GM18873 (cell line): ENCODE measurements at regions not wholly inside any gene's neighbourhood (a gene's known extent, or its start where the extent isn't known, plus 50 kb on each side); places are given as distances from the start of the nearest gene placed in this dataset.
"Not testable (repeated sequence)": the region's sequence is repeated elsewhere in the genome, so short reads cannot be mapped to it uniquely, and the experiment has no call there.

Source experiments
- ATAC-seq: cut with Tn5 transposase; IDR thresholded peaks from one replicate; pipeline ENCODE4 v1.9.1; 2021; ENCODE audit warnings: mild to moderate bottlenecking, moderate library complexity, moderate number of reproducible peaks; ENCODE audit not compliant: unreplicated experiment, low FRiP score

DNA sequence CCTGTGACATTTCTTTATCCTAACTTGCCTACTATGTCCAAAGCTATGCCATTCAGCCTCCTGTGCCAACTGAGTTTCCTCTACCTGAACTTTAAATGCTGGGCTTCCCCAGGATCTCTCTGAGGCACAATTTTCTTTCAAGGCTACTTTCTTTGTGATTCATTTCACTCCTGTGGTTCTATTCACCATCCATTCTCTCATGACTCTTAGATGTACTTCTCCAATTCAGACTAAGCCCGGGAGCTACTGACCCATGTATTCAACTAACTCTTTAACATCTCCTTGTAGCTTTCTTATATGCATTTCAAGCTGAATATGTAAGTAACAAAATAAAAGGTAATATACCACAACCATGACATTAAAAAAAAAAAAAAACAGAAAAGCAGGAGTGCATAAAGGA, 738.9 kb upstream of the USP15 start:
- ATAC-seq, result no peak

DNA sequence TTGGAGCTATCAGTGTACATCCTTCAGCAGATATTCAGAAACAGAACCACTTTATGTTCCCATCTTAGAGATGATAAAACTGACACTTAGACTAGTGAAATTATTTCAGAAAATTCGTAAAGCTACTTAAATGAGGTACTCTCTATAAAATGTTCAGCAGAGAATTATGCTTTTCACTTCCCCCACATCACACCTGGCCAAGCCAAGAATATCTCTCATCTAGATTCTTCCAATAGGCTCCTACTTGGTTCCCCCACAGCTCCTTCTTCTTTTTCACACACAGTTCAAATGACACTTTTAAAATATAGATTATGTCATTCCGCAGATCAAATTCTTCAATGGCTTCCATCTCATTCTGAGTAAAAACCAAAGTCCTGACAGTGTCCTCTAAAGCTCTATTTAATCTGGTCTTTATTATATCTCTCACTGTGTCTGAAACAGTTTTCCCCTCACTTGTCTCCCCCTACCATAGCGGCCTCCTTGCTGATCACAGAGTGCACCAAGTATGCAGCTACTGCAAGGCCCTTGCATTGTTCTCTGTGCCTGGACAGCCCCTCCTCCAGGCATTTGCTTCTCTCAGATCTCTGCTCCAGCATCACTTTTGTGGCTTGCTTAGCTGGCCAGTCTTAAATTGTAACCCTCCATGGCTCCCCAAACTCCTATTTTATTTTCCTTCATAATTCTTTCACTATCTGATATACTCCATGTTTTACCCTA, 736.8 kb upstream of the USP15 start:
- ATAC-seq, result no peak

DNA sequence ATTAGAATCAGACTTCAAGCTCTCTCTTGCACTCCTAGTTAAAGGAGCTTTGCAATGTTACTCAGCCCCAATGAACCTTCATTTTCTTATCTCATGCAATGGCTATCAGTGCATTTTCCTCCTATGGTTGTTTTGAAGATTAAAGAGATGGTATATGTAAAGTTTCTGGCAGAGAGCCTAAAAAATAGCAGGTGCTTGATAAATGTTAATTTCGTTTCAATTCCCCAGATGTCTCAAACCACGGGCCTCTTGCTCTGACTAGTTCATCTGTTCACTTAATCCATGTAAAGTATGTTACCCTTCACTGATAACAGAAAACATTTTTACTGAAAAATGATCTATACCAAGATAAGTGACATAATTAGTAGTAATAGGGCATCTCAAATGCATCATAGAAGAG, 735.4 kb upstream of the USP15 start:
- ATAC-seq, result no peak

DNA sequence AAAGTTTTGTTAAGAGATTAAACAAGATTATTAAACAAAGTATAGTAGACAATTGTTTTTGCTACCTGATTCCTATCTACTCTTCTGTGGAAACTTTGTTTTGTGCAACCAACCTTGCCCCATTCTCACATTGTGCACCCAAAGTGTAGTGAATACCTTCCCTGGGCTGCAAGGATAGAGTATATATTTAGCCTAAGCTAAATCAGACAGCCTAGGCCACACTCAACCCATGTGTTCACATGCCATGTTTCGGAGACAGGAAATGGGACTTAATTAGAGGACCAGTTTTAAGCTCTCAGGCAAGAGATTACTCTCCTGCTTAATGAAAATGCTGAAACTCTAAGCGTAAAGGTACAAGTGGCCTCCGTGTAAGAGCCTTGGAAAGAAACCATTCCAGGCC, 734.9 kb upstream of the USP15 start:
- ATAC-seq, result no peak

DNA sequence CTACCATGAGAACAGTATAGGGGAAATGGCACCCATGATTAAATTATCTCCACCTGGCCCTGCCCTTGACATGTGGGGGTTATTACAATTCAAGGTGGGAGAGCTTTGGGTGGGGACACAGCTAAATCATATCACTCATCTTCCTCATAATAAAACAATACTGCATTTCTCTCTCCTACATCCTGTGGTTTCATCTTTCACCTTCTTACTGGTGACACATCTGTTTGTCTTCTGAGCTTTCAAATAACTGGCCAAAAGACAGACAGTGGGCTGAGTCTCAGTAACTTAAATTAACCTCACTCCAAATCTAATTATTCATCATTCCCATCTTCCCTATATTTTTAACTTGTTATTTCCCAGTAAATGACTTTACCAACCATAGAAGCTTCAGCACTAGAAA, 729.7 kb upstream of the USP15 start:
- ATAC-seq, result no peak

DNA sequence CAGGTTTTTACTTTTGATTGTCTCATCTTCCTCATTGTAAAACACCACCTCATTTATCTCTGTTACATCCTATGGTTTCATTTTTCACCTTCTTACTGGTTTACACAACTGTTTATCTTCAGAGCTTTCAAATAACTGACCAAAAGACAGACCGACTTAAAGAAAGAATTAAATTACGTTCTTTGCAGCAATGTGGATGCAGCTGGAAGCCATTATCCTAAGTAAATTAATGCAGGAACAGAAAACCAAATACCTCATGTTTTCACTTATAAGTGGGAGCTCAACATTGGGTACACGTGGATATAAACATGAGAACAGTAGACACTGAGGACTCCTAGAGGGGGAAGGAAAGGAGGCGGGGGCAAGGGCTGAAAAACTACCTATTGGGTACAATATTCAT, 729.0 kb upstream of the USP15 start:
- ATAC-seq, result no peak

DNA sequence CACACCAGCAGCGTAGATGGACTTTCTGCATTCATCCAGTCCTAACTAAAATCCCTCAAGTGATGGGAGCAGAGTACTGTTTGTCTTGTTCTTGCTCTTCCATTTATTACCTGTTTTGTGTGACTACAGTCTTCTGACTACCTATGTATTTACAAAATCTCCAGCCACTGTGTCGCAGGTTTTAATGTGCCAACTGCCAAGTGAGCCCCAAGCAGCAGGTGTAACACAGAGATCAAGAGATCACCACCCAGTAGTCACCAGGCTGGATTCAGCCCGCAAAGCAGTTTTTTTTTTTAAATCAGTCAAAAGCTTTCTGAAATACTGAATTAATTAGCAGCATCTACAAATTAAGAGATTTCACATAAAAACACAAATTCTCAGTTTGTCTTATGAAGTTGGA, 724.1 kb upstream of the USP15 start:
- no peak for ATAC-seq

DNA sequence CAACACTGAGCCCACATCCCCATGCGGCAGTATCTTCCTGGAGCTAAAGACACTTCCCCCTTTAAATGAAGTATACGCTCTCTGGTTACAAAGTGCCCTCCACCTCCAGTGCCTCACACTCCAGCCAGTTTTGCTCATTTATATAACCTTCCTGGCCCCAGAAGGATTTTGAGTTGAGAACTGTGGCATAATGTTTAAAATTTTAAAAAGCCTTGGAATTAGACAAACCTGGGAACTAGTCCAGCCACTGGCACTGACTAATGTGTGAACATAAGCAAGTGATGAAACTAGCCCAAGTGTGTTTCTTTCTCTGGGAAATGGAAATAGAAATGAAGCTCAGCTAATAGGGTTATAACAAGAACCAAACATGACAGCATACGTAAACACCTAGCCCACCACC, 723.7 kb upstream of the USP15 start:
- ATAC-seq, result no peak

DNA sequence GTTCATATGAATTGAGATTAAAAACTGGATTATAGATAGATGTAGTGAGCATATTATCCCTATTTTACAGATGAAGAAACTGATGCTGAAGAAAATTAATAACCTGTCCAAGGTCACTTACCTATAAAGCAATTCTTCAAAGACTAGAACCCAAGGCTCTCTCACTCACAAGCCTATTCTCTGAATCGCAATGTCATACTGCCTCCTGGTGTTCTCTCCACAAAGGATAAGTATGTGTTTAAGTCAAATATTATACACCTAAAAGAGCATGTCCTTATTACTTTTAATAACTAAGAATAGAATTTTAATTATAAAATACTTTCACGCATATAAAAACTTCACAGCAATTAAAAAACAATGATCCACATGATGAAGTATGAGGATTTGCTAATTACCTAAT, 721.3 kb upstream of the USP15 start:
- ATAC-seq, result no peak

DNA sequence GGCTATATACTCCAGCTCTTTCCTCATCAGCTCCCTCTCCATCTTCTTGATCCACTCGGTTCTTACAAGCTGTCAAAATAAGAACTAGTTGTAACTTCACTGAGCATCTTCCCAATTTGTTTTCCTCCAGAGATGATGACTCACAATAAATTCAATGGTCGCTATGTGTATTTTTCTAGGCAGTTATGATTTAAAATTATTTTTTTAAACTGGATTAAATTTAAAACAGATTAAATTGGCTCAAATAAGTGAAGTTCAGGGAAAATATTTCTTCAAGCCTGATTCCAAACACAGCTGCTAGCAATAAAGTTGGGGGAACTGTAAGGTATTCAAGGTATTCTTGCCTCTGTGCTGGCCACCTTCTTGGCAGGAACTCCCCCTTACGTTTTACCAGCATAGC, 717.7 kb upstream of the USP15 start:
- no peak for ATAC-seq

DNA sequence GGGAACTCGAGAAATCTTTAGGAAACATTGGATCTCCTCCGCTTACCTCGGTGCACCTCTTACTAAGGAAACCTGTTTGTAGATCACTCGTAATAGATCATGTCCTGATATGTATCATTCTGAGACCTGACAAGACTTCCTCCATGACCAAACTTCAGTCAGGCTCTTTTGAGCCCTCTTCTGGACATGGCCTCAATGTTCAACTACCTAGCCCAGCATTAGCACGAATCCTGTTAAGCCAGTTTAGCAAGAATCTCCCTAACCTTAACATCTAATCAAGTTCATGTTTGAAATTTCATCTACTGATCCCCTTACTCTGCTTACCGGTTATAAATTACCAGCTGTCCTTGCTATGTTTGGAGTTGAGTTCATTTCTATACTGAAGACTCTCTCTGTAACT, 713.9 kb upstream of the USP15 start:
- ATAC-seq, result no peak

DNA sequence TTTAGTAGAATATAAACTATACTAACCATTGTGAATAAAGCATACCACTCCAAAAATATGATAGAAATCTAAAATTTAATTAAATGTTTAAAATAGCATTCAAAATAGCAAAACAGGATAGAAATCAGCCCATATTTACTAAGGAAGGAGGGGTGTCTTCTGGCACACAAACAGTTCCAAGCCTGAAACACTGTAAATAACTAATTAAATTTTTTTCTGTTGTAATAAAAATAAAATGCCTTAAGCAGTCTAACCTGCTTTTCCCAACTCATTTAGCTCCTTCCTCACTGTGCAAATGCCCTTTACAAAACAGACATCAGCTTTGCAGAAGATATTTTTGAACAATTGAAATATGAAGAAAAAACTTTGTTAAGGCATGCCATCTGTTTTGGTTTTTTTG, 707.1 kb upstream of the USP15 start:
- no peak for ATAC-seq

DNA sequence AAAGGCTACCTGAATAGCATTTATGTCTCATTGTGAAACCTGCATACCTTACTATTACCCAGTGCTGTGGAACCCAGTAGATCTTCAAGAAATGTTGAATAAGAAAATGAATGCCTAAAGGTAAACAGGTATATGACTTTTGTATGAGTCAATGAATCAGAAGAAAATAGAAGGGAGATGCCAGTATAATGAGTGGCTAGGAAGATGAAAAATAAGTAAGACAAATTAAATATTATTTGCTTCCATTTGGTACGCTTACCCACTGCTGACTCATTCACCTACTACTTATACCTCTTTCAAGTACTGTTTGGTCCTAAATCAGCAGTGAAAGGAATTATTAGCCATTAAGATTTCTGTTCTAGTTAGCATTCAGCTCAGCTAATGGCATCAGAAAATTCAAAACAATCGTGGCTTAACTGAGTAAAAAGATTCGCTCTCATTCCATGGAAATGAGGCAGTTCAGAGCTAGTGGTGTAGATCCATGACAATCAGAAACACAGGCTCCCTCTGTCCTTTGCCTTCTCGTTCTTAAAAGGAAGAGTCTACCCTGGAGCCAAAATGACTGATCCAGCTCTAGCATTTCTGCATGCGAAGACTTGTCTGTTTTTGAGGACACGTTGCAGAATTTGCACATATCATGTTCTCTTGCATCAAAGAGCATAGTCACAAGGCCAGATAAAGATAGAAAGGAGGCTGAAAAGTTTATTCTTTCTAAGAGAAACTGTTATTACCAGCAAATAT, 705.8 kb upstream of the USP15 start:
- ATAC-seq, result no peak

DNA sequence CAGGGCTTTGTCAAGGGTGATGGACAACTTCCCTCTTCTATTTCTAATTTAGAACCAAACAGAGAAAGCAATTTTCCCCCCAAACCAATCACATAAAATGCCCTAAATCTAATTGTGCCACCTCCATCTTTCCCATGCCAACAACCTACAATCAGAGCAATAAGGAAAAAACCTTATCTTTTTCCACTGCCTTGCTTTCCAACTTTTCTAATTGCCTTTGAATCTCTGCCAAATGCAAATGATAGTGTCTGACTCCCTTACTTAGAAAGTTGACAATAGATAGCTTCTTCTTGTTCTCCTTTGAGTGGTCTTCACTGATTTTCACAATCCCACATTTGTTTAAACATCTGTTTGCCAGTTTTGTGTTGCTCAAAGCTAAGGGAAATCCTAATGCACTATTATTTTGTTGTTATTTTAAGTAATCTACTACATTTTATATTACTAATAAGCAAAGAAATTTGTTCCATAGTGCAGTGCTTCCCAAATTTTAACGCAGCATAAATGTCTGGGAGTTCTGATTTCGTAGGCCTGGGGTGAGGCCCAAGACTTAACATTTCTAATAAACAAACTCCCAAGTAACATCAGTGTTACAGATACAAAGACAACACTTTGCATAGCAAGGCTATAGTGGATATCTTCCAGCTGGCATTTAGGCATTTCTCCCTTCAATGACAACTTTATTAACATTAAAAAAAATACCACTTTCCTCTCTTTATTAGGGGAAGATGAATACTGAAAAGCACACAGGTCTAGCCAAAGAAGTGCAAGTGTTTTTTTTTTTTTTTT, 696.3 kb upstream of the USP15 start:
- ATAC-seq, result no peak

DNA sequence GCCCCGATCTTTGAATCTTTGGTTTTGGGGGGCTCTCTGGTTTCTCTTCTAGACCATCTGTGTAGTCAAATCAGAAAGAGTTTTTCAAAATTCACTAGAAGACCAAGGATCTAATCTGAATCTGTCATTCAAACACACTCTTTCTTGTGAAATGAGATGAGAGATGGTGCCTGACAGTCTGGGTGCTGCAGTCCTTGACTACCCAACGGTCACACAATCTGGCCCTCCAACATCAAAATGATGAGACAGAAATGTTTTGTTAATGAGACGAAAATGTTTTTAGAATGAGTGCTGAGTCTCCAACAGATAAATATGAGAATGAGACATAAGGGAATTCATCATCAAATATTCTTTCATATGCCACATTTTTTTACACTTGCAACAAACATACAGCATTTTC, 695.7 kb upstream of the USP15 start:
- ATAC-seq, result no peak

DNA sequence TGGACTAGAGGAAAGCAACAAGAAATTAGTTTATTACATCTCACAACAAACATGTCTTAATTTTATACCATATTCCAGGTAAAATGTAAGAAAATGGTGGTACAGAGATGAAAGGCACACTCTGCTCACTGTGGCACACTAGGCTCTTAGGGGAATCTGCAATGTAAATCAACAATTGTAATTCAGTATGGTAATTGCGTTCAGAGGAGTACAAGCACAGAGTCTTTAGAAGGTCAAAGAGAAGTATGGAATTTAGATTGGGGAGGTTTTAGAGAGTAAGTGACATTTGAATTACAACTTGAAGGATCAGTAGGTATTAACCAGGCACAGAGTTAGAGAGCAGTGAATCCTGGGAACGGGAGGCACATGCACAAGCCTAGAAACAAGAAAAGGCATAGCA, 694.0 kb upstream of the USP15 start:
- ATAC-seq, result no peak

DNA sequence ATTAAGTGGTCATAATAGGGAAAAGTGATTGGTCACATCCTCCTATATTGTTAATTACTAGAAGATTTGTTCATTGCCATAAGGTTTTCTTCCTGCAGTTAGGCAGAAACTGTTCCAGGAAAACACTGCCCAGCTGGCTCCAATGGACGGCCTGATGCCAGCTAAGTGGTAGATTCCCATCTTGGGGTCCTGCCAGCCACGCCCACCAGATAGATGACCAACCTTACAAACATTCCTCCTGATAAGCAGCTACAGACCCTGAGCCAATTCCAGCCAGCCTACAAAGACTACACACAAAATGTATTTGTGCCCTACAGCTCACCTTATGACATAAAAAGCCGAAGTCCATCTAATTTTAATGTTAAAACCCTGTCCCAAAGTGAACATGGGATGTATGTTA, 685.9 kb upstream of the USP15 start:
- no peak for ATAC-seq

DNA sequence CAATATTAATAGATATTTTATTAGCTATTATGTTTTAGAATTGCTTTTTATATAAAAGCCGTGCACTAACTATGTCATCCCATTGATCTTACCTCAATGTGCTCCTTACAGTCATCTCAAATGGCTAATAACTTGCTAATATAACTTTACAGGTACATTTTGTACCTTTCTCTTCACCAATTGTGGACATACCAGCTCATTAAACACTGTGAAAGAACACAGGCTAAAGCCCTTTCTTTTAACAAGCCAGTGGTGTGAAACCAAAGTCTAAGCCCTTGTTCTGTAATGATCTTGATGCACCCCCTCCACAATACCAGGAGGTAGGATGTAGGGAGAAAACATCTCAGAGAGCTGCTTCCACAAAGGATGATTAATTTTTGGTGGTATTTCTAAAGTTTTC, 675.3 kb upstream of the USP15 start:
- ATAC-seq, result no peak

DNA sequence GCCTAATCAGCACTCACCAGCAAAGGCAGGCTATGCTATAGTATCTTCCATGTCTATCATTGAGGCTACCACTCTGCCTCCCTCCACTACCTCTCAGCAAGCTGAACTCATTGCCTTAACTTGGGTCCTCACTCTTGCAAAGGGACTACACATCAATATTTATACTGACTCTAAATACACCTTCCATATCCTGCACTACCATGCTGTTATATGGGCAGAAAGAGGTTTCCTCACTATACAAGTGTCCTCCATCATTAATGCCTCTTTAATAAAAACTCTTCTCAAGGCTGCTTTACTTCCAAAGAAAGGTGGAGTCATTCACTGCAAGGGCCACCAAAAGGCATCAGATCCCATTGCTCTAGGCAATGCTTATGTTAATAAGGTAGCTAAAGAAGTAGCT, 669.3 kb upstream of the USP15 start:
- ATAC-seq, result not testable (repeated sequence)

DNA sequence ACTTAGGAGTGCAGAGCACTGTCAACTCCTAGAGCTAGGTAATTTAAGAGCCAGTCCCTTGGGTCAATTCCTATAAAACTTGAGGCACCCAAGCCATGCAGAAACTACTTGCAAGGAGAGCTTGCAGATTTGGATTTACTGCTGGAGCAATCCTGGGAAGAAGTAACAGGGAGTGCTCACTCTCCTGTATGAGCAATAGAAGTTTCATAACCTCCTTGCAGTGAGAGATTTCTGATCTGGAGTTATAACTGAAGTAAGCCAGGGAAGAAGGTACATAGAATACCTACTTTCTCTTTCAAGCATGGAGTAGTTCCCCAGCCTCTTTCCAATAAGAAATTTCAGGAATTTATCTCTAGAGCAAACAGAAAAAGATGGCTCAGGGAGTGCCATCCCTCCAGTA, 650.1 kb upstream of the USP15 start:
- ATAC-seq, result no peak

DNA sequence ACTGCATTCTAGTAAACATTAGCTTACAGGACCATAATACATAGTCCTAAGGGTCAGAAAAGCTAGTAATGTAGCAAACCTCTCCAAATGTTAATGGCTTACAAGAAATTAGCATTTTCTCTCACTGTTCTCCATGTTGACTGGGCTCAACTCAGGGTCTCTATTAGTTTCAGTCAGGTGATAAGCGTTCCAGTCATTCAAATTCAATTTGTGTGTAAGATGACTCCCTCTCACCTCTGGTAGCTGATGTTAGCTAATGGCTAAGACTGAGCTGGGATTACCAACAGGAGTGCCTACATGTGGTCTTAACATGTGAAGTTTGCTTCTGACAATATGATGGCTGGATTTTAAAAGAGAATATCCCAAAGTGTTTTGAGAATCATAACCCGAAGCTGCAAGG, 630.5 kb upstream of the USP15 start:
- no peak for ATAC-seq

DNA sequence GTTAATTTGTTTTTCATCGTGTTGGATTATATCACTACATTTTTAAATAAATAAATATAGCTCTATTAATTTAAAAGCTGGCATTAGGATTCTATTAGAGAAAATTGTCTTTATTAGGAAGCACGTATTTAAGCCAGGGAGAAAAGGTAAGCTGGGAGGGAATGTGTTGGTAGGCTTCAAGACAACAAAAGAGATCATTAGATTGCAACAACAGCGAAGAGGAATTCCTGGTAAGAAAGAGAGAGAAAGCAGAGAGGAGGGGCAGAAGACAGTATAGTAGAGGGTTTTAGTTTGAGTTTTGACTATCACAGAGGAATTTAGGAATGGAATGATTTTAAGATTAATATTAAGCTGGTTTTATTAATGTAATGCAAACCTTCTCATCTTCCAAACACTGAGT, 613.6 kb upstream of the USP15 start:
- ATAC-seq, result no peak
